ENCODE measurements at regions not wholly inside any gene's neighbourhood (a gene's known extent, or its start where the extent isn't known, plus 50 kb on each side); places are given as distances from the start of the nearest gene placed in this dataset.

DNA sequence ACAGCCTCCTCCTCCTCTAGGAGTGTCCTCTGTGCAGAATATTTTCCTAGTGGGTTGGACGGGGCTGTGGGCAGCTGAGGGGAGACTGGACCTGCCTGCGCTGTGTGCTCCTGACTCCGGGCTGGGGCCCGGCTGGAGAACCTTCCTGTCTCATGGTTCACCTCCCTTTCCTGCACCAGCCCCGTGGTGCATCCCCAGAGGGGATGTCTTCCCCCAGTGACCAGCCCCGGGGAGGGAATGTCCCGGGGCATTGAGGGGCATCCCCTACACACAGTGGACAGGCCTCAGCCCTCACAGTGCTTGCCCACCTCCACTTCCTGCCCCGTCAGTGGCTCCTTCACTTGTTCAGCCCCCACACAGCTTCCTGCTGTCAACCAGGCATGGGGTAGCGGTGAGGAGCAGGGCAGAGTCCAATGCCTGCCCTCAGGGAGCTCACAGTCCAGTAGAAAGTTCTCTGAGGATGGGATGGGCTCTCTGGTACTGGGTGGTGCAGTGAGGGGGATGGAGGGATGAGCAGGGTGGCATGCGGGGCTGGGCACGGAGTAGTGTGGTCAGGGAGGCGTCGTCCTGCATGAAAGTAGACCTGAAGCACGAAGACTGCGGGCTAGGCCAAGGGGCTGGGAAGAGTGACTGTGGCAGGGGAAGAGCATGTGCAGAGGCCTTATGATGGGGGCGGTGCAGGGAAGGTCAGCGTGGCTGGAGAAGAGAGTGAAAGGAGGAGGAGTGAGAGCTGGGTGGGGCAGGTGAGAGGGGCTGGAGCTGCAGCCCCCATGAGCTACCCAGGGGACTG lies 52.1 kb upstream of the PITX1 start:
- DNase-seq, result no peak

DNA sequence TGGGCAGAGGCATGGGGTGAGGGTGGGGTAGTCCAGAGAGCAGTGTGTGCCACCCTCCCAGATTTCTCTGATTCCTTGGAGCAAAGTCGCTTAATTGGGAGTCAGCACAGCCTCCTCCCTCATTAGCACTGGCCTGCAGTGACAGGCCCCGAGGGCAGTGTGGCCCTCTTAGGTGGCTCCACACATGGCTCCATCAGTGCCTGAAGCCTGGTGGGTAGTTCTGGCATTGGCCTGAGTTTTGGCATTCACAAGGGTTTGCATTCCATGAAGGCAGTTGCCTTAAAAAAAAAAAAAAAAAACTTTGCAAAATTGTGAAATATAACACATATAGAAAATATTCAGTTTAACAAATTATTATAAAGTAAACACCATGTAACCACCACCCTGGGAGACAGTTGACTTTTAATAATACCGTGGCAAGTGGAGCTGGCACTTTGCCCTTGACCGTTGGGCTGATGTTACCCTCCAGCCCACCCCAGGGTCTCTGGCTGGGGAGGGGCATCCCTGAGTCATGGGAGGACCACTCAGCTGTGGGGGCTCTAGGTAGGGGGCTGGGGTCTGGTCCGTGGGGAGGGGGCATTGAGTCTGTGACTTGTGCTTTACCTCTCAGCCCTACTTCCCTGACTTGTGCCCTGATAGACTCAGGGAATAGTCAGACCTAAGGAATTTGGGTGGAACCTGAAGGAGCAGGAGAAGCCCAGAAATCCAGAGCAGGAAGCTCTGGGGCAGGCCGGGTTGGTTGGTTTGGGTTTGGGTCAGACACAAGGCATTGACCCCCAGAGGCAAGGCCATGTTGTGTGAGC lies 51.3 kb upstream of the PITX1 start:
- no peak for DNase-seq
